Activated gamma-delta T cell (primary cell): ENCODE measurements at regions not wholly inside any gene's neighbourhood (a gene's known extent, or its start where the extent isn't known, plus 50 kb on each side); places are given as distances from the start of the nearest gene placed in this dataset.

Experiments
- DNase-seq: peaks from one replicate; lab custom pipeline; 2025; lab: John Stamatoyannopoulos, UW

- DNase-seq: no peak
Observed at GRCh38 chr21:25422610-25423608, 184.4 kb downstream of the MRPL39 start.

DNA sequence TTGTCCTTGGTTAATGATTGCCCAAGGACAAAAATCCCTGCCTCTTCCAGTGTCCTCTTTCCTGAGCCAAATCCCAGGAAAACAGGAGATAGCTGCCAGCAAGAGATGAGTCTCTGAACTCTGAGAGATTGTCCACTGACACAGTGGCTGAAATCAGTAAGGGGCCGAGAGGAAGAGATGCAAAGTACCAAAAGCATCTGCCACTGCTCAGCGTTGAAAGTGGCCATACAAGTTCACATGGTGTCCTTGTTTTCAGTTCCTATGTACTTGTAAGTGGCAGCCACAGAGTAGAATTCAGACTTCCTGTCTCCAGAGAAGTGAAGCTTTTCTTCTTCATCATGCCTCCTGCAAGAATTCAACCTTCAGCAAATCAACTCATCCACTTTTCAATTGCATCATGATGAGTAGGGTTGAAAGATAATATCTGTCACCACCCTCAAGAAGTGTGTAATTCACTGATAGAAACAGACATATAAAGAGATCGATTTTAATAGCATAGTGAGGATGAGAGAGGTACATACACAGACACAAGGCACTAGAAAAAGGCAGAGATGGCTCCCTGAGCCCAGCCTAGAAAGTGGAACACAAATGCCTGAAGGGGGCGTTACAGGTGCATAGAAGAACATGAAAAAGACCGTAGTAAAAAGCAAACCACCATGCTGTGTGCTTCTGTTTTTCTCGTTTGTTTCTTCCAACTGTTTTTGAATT is 185.8 kb downstream of the MRPL39 start:
- no peak for DNase-seq

GRCh38 chr21:25420831-25421230 is 186.4 kb downstream of the MRPL39 start:
- DNase-seq: no peak

DNA sequence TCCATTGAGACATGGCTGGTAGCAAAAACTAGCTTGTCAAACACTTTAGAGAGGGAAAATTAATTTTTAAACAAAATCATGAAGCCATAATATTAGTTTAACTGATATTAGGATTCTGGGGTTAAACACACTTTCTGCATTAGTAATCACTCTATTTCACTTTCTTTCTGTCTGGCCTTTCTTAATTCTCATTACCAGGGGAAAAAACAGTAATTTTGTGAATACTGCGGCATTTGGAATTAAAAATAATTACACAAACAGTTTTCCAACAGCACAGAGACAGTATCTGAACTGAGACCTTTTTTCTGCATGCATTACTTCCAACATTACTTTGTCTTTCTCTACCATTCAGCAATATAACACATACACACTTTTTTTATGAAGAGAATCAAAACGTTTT is 190.6 kb downstream of the MRPL39 start:
- DNase-seq: no peak

- no peak for DNase-seq
Observed at GRCh38 chr21:25412100-25412499, 195.2 kb downstream of the MRPL39 start.

DNA sequence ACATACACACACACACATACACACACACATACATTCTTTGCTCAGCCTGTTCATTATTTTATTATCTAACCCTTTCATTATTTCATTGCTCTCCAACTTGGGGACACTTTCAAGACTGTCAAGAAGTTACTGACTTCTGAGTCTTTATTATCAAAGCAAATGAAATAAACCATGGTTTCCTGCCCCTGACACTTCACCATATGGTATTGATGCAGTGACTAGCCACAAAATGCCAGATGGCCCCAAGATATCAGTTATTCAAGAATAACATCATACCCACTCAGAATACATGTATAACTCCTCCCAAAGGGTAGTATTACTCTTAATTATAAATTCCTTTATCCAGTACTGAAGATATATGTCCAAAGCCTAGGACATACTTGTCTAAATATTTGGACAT is 197.3 kb downstream of the MRPL39 start:
- DNase-seq: no peak

DNA sequence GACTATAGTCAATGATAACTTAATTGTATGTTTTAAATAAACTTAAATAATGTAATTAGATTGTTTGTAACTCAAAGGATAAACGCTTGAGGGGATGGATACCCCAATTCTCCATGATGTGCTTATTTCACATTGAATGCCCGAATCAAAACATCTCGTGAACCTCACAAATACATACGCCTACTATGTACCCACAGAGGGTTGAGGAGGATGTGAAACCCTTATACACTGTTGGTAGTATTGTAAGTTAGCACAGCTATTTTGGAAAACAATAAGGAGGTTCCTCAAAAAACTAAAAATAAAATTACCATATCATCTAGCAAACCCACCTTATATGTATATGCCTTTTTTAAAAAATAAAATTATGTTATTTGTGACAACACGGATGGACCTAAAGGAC is 198.6 kb downstream of the MRPL39 start:
- no peak for DNase-seq

DNA sequence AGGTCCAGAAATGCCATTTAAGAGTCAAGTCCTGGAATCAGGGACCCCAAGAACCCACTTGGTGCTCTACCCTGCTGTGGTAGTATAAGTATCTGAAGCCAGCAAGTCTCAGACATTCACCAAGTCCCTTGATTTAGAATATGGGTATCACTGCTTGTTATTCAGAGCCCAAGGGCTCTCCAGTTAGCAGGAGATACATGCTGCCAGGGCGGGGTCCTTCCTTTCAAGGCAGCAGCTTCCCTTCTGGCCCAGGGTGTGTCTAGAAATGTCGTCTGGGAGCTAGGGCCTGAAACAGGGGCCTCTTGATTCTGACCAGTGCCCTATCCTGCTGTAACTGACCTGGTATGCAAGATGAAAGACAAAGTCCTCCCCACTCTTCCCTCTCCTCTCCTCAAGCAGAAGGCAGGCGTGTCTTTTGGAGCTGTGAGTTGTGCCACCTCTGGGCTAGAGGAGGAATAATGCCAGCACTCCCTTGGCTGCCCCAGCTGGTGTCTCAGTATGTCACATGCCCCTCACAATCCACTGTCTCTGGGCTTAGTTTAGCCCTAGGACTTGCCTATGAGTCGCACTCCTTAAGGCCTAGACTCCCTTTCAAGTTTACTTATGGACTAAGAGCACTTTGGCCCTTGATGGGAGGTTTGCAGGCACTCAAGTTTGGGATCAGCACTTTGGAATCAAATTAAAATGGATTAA is 200.2 kb downstream of the MRPL39 start:
- DNase-seq: no peak

- DNase-seq: no peak
Observed at GRCh38 chr21:25405984-25406383, 201.3 kb downstream of the MRPL39 start.

GRCh38 chr21:25402134-25402961 is 204.9 kb downstream of the MRPL39 start:
- DNase-seq: no peak

GRCh38 chr21:25400427-25400826 is 206.9 kb downstream of the MRPL39 start:
- DNase-seq: no peak

GRCh38 chr21:25398630-25399029 is 208.7 kb downstream of the MRPL39 start:
- DNase-seq: no peak

DNA sequence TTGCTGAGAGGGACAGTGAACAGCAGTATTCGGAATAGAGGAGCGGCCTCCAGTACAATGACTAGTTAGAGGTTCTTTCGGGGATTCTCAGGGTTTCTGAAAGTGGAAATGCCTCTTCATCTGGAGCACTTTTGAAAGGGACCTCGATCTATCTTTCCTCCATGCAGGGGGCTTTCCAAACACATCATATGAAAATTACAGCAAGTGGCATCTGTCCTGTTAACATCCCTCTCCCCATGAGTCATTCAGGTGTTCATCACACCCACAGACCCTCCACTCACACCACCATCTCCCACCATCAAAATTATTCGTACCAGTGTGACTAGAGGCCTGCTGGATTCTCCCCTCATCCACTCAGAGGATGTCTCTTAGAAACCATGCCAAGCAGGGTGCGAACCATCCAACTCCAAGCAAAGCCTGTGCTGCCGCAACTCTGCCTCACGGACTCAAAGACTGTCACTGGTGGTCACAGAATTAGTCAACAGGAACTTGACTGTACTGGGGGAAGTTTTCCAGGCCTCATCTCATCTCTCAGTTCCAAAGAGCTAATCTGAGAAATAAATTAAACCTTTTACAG is 211.1 kb downstream of the MRPL39 start:
- no peak for DNase-seq

- no peak for DNase-seq
Observed at GRCh38 chr21:25391777-25392176, 215.5 kb downstream of the MRPL39 start.

GRCh38 chr21:25390701-25391100 is 216.6 kb downstream of the MRPL39 start:
- DNase-seq: no peak

GRCh38 chr21:25387665-25388064 is 219.6 kb downstream of the MRPL39 start:
- DNase-seq: no peak

DNA sequence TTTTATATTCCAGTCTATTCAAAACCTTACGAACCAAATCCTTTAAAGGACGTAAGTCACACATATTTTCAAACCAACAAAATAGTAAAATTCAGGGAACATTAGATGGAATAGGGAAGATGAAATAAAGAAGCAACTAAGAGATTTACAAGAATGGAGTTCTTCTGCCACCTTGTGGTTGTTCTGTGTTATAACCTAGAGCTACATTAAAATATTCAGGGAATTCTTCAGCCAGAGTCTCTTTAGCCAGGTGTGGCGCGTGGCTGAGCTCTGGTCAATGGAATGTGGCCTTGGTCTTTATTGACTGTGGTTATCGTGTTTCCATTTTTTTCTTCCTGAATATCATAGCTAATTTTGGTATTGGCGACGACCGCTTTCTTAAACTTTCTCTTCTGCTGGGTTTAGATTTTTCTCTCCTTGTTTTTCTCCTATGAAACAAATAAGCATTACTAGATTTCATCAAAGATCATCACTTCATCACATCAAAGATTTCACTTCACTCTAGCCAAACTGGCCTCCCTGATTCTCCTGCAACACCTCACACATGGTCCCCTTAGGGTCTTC is 221.3 kb downstream of the MRPL39 start:
- DNase-seq: no peak

DNA sequence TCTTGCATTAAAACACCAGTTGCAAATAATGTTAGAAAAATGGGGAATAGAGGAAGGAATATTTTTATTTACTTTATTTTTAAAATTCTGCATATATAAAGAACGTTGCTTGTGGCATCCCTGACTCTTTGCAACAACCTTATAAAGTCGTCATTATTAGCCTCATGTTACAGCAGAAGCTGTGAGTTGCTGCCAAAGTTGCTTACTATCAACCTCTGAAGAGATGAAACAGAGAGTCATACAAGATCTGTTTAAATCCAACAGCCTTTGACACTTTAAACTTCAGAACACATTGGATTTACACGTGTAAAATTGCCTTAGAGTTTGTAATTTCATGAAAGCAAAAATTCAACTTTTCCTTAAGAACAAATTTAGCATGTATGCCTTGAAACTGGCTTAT is 221.9 kb downstream of the MRPL39 start:
- DNase-seq: no peak

DNA sequence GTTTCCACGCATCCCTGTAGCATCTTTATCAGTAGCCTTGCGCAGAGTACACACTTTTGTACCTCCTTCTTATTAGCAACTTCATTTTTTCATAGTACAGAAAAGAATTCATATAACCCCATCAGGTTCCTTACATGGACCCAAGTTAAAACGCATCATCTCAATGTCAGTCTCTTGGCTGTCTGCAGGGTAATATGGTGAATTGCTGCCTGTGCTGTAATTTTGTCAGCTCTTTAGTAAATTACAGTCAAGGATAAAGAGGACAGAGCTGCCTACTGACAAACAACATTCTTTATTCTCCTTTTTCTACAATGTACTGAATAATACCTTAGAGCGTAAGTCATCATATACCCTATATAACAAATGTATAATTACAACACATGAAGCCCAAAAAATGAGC is 222.5 kb downstream of the MRPL39 start:
- no peak for DNase-seq

GRCh38 chr21:25383545-25383944 is 223.7 kb downstream of the MRPL39 start:
- no peak for DNase-seq

DNA sequence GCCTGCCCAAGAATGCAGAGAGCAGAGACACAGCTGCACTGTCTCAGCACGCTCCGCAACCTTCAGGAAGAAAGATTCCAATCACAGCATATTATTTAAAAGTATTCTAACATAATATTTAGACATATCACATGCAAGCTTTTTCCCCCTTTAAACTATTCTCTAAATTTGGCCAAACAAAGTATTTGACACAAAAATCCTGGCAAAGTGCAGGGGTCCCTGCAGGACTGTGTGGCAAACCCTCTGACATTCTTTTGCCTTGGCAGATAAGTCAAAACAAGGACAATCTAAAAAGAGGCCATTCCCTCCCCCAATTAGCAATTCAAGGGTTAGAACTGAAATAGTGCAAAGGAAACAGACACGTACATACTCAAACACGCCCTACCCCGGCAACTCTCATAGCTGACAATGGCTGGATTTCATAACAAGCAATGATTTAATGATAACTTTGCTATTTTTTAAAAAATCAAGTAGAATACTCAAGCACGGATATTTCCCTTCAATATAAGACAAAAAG is 225.3 kb downstream of the MRPL39 start:
- DNase-seq: no peak
